Neural progenitor cell (in vitro differentiated cells): ENCODE measurements at regions not wholly inside any gene's neighbourhood (a gene's known extent, or its start where the extent isn't known, plus 50 kb on each side); places are given as distances from the start of the nearest gene placed in this dataset.

Experiments used
- DNase-seq: peaks from one replicate; pipeline ENCODE4 v3.0.0-alpha.2; 2016; ENCODE audit warnings: low spot score
- H2AFZ ChIP-seq: fragments of 200-600 bp; sonication (generic); replicated peaks from 2 replicates; pipeline ENCODE4 v1.6.1; 2016; ENCODE audit warnings: antibody characterized with exemption
- H3F3A ChIP-seq: fragments of 200-600 bp; sonication (generic); 2 replicates; pipeline ENCODE4 v1.6.1; 2016; ENCODE audit warnings: antibody characterized with exemption, low read depth
- H3K27ac ChIP-seq: fragments of 200-600 bp; sonication (generic); 2 replicates; pipeline ENCODE4 v1.5.1; 2016; ENCODE audit warnings: mild to moderate bottlenecking
- H3K27me3 ChIP-seq: fragments of 200-600 bp; sonication (generic); 2 replicates; pipeline ENCODE4 v1.6.1; 2016; ENCODE audit warnings: mild to moderate bottlenecking, moderate library complexity
- H3K36me3 ChIP-seq: fragments of 200-600 bp; sonication (generic); 2 replicates; pipeline ENCODE4 v1.5.1; 2016
- H3K4me1 ChIP-seq: fragments of 200-600 bp; sonication (generic); 2 replicates; pipeline ENCODE4 v1.6.1; 2016; ENCODE audit warnings: mixed run types
- H3K4me2 ChIP-seq: fragments of 200-600 bp; sonication (generic); 2 replicates; pipeline ENCODE4 v1.6.1; 2016
- H3K4me3 ChIP-seq: fragments of 200-600 bp; sonication (generic); 2 replicates; pipeline ENCODE4 v1.5.1; 2016
- H3K79me2 ChIP-seq: fragments of 200-600 bp; sonication (generic); 2 replicates; pipeline ENCODE4 v1.6.1; 2016; ENCODE audit warnings: low read depth
- H3K9ac ChIP-seq: fragments of 200-600 bp; sonication (generic); 2 replicates; pipeline ENCODE4 v1.6.1; 2016
- H3K9me3 ChIP-seq: fragments of 200-600 bp; sonication (generic); 2 replicates; pipeline ENCODE4 v1.5.1; 2016; ENCODE audit warnings: low read depth
- H4K20me1 ChIP-seq: fragments of 200-600 bp; sonication (generic); 2 replicates; pipeline ENCODE4 v1.6.1; 2016; ENCODE audit warnings: low read depth
- H3K27ac Mint-ChIP-seq: 3 replicates; pipeline ENCODE4 v1.8.0; 2021; ENCODE audit warnings: mixed read lengths
- H3K27me3 Mint-ChIP-seq: 2 replicates; pipeline ENCODE4 v1.8.0; 2022; ENCODE audit warnings: low read depth, mild to moderate bottlenecking, inconsistent platforms, moderate library complexity, mixed read lengths; ENCODE audit not compliant: insufficient read depth
- H3K36me3 Mint-ChIP-seq: 3 replicates; pipeline ENCODE4 v1.8.0; 2021; ENCODE audit warnings: mixed read lengths
- H3K4me1 Mint-ChIP-seq: 3 replicates; pipeline ENCODE4 v1.8.0; 2021; ENCODE audit warnings: mixed read lengths
- H3K4me3 Mint-ChIP-seq: 3 replicates; pipeline ENCODE4 v1.8.0; 2021; ENCODE audit warnings: mild to moderate bottlenecking, moderate library complexity, mixed read lengths
- H3K9me3 Mint-ChIP-seq: 3 replicates; pipeline ENCODE4 v1.8.0; 2020; ENCODE audit warnings: mixed read lengths
- EZH2 ChIP-seq: fragments of 200-600 bp; sonication (generic); IDR thresholded peaks from 2 replicates; pipeline ENCODE4 v1.6.1; 2017; ENCODE audit warnings: antibody characterized with exemption, mild to moderate bottlenecking, moderate library complexity
- EZH2phosphoT487 ChIP-seq: fragments of 200-600 bp; sonication (generic); IDR thresholded peaks from 2 replicates; pipeline ENCODE4 v1.6.1; 2017; ENCODE audit warnings: antibody characterized with exemption
- TF ChIP-seq, protein P1 (sequence below): fragments of 200-600 bp; sonication (generic); IDR thresholded peaks from 2 replicates; pipeline ENCODE4 v1.5.1; 2017; ENCODE audit warnings: antibody characterized with exemption, mild to moderate bottlenecking

DNA sequence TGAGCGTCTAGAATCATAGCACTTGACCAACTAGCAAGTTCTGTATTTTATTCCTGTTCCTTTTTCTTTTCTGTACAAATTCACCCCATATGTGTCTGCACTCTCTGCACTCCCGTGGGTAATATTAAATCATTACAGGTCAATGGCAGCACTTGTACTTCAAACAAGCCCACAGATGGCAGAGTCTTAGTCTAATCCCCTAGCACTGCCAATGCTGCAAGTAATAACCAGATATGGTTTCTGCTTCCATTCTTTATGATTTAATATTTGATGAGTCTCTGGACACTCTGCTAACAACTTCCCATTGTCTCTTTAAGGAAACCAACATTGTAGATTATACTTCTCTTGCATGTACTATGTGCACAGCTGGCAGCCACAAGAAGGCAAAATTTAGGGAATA is 343.8 kb upstream of the CHD1 start:
- Mint-ChIP-seq H3K27me3 (no peaks in the 10 kb centered on the region), H3K27ac (no peak overlapping the region), H3K36me3 (no peaks in the 10 kb centered on the region), H3K9me3 (no peaks in the 10 kb centered on the region), H3K4me1 (no peaks in the 10 kb centered on the region), H3K4me3 (no peak overlapping the region)
- Histone ChIP-seq H3K9me3 (no peaks in the 10 kb centered on the region), H3F3A (no peaks in the 10 kb centered on the region), H2AFZ (no peak overlapping the region), H4K20me1 (no peaks in the 10 kb centered on the region), H3K4me3 (no peak overlapping the region), H3K36me3 (no peaks in the 10 kb centered on the region), H3K27me3 (no peaks in the 10 kb centered on the region), H3K9ac (no peak overlapping the region), H3K4me2 (no peak overlapping the region), H3K27ac (no peak overlapping the region), H3K4me1 (no peaks in the 10 kb centered on the region), H3K79me2 (no peaks in the 10 kb centered on the region)
- TF ChIP-seq, protein P1, sequence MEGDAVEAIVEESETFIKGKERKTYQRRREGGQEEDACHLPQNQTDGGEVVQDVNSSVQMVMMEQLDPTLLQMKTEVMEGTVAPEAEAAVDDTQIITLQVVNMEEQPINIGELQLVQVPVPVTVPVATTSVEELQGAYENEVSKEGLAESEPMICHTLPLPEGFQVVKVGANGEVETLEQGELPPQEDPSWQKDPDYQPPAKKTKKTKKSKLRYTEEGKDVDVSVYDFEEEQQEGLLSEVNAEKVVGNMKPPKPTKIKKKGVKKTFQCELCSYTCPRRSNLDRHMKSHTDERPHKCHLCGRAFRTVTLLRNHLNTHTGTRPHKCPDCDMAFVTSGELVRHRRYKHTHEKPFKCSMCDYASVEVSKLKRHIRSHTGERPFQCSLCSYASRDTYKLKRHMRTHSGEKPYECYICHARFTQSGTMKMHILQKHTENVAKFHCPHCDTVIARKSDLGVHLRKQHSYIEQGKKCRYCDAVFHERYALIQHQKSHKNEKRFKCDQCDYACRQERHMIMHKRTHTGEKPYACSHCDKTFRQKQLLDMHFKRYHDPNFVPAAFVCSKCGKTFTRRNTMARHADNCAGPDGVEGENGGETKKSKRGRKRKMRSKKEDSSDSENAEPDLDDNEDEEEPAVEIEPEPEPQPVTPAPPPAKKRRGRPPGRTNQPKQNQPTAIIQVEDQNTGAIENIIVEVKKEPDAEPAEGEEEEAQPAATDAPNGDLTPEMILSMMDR = no peak
- TF ChIP-seq EZH2 = no peak
- DNase-seq = no peak

DNA sequence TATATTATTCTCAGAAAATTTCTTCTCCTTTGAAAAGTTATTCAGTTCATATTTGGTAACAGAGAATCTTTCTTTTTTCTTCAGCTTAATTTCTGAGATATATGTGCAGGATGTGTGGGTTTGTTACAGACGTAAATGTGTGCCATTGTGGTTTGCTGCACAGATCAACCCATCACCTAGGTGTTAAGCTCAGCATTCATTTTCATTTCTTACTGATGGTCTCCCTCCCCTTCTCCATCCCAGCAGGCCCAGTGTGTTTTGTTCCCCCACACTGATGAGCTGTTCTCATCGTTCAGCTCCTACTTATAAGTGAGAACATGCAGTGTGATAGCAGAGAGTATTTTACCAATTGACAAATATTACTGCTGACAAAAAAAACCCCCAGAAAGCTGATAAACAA is 330.0 kb upstream of the CHD1 start:
- Mint-ChIP-seq H3K36me3 (no peaks in the 10 kb centered on the region), H3K27ac (no peak overlapping the region), H3K27me3 (no peaks in the 10 kb centered on the region), H3K9me3 (peaks cover 13% of the 10 kb centered on the region), H3K4me3 (no peak overlapping the region), H3K4me1 (no peaks in the 10 kb centered on the region)
- H3K79me2 ChIP-seq = no peaks in the 10 kb centered on the region
- DNase-seq = no peak
- no peak overlapping the region for H3K27ac ChIP-seq
- H3K27me3 ChIP-seq = no peaks in the 10 kb centered on the region
- no peaks in the 10 kb centered on the region for H4K20me1 ChIP-seq
- no peaks in the 10 kb centered on the region for H3F3A ChIP-seq
- no peaks in the 10 kb centered on the region for H3K4me1 ChIP-seq
- no peak overlapping the region for H3K9ac ChIP-seq
- TF ChIP-seq EZH2 (no peak), EZH2phosphoT487 (no peak)
- TF ChIP-seq, protein P1 = no peak
- peaks cover 8% of the 10 kb centered on the region for H3K9me3 ChIP-seq
- H3K36me3 ChIP-seq = no peaks in the 10 kb centered on the region
- no peak overlapping the region for H3K4me3 ChIP-seq
- H3K4me2 ChIP-seq = no peak overlapping the region
- no peak overlapping the region for H2AFZ ChIP-seq

- Histone ChIP-seq H3K9ac (no peak overlapping the region), H3K4me2 (no peak overlapping the region), H2AFZ (peak overlapping the region; percentile 85), H3K27me3 (no peaks in the 10 kb centered on the region), H3K27ac (no peak overlapping the region), H4K20me1 (no peaks in the 10 kb centered on the region), H3K36me3 (no peaks in the 10 kb centered on the region), H3F3A (no peaks in the 10 kb centered on the region), H3K4me1 (no peaks in the 10 kb centered on the region), H3K79me2 (no peaks in the 10 kb centered on the region), H3K9me3 (no peaks in the 10 kb centered on the region), H3K4me3 (no peak overlapping the region)
- Mint-ChIP-seq H3K27ac (no peak overlapping the region), H3K9me3 (no peaks in the 10 kb centered on the region), H3K27me3 (no peaks in the 10 kb centered on the region), H3K4me1 (peaks cover 4% of the 10 kb centered on the region), H3K36me3 (no peaks in the 10 kb centered on the region), H3K4me3 (no peak overlapping the region)
- DNase-seq = no peak
- TF ChIP-seq, protein P1 = no peak
Observed at GRCh38 chr5:99248066-99248465, 319.3 kb upstream of the CHD1 start.

DNA sequence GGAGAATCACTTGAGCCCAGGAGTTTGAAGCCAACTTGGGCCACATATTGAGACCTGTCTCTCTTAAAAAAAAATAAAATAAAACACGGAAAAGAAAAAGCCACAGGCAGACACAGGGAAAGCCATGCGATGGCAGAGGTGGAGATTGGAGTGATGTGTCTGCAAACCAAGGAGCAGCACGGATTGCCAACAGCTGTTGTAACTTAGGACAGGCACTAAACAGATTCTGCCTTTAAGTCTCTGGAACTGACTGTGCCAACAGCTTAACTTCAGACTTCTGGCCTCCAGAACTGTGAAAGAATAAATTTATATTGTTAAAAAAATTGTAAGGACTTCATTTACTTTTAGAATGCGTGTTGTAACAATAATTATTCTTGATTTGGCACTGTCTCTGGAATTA is 318.5 kb upstream of the CHD1 start:
- H3K27ac Mint-ChIP-seq = no peak overlapping the region
- Histone ChIP-seq H4K20me1 (no peaks in the 10 kb centered on the region), H2AFZ (peak overlapping the region; percentile 85), H3F3A (no peaks in the 10 kb centered on the region), H3K36me3 (no peaks in the 10 kb centered on the region), H3K27ac (no peak overlapping the region), H3K4me2 (no peak overlapping the region), H3K4me1 (no peaks in the 10 kb centered on the region), H3K9ac (no peak overlapping the region), H3K9me3 (no peaks in the 10 kb centered on the region), H3K27me3 (no peaks in the 10 kb centered on the region), H3K79me2 (no peaks in the 10 kb centered on the region), H3K4me3 (no peak overlapping the region)
- TF ChIP-seq EZH2phosphoT487 = no peak
- TF ChIP-seq EZH2 = no peak
- TF ChIP-seq, protein P1 = no peak
- H3K9me3 Mint-ChIP-seq = no peaks in the 10 kb centered on the region
- no peak overlapping the region for H3K4me3 Mint-ChIP-seq
- H3K36me3 Mint-ChIP-seq = no peaks in the 10 kb centered on the region
- no peak for DNase-seq
- H3K4me1 Mint-ChIP-seq = peaks cover 5% of the 10 kb centered on the region
- H3K27me3 Mint-ChIP-seq = no peaks in the 10 kb centered on the region
